ENCODE measurements at regions not wholly inside any gene's neighbourhood (a gene's known extent, or its start where the extent isn't known, plus 50 kb on each side); places are given as distances from the start of the nearest gene placed in this dataset.

GRCh38 chr14:66099931-66100330 is 386.2 kb upstream of the CCDC196 start:
- Histone ChIP-seq H3K4me3 (ENCODE audit: low read depth in 1 of 2, low read length in 1 of 2) (no peak overlapping the region), H3K27ac (no peak overlapping the region), H3K4me1 (ENCODE audit: control insufficient read depth in 1 of 2, insufficient read depth in 1 of 2, low read depth in 1 of 2, low read length in 1 of 2) (no peaks in the 10 kb centered on the region), H3K9me3 (no peaks in the 10 kb centered on the region), H3K36me3 (no peaks in the 10 kb centered on the region), H3K27me3 (no peaks in the 10 kb centered on the region)
- TF ChIP-seq, protein P1, sequence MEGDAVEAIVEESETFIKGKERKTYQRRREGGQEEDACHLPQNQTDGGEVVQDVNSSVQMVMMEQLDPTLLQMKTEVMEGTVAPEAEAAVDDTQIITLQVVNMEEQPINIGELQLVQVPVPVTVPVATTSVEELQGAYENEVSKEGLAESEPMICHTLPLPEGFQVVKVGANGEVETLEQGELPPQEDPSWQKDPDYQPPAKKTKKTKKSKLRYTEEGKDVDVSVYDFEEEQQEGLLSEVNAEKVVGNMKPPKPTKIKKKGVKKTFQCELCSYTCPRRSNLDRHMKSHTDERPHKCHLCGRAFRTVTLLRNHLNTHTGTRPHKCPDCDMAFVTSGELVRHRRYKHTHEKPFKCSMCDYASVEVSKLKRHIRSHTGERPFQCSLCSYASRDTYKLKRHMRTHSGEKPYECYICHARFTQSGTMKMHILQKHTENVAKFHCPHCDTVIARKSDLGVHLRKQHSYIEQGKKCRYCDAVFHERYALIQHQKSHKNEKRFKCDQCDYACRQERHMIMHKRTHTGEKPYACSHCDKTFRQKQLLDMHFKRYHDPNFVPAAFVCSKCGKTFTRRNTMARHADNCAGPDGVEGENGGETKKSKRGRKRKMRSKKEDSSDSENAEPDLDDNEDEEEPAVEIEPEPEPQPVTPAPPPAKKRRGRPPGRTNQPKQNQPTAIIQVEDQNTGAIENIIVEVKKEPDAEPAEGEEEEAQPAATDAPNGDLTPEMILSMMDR (IDR thresholded peaks at IDR 0.05) = no peak

DNA sequence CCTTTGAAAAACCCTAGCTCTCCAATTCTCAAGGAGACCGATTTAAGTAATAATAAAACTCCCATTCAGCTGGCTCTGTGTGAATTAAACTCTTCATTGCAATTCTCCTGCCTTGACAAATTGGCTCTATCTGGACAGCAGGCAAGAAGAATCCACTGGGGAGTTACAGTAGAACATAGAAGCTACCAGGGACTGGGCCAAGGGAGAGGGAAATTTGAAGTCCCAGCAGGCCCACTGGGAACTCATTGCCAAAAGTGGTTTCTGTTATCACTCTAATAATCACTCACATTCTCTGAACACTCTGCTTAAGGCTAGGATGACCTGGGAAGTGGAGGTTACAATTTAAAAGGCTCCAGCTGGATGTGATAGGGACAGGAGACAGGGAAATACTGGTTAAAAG is 384.5 kb upstream of the CCDC196 start:
- Histone ChIP-seq H3K36me3 (no peaks in the 10 kb centered on the region), H3K27ac (no peak overlapping the region)
- TF ChIP-seq, protein P1 (IDR thresholded peaks at IDR 0.05) = no peak

DNA sequence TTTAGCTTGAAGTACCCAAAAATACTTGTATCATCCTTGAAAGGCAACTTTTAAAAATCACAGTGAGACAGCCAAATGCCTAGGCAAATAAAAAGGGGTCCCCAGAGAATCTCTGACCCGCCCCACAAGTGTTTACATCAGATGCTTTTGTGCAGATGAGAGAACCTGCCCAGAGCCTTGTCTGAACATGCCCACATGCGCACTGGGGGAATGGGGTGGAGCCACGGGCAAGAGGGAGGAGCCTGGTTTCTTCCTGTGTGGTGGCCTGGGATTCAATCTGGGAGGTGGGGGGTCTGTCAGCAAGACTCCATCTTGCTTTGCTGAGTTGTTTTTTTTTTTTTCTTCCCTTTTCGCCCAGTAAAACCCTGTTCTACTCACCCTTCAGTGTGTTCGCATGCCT is 381.7 kb upstream of the CCDC196 start:
- no peaks in the 10 kb centered on the region for H3K27me3 ChIP-seq
- no peak overlapping the region for H3K27ac ChIP-seq
- TF ChIP-seq, protein P1 (IDR thresholded peaks at IDR 0.05) = no peak
- no peaks in the 10 kb centered on the region for H3K4me1 ChIP-seq (ENCODE audit: control insufficient read depth in 1 of 2, insufficient read depth in 1 of 2, low read depth in 1 of 2, low read length in 1 of 2)
- no peaks in the 10 kb centered on the region for H3K9me3 ChIP-seq
- no peaks in the 10 kb centered on the region for H3K36me3 ChIP-seq
- H3K4me3 ChIP-seq (ENCODE audit: low read depth in 1 of 2, low read length in 1 of 2) = no peak overlapping the region

More for the DNA sequence above, 384.5 kb upstream of the CCDC196 start:
- H3K9me3 ChIP-seq = no peaks in the 10 kb centered on the region
- H3K27me3 ChIP-seq = no peaks in the 10 kb centered on the region
- no peak overlapping the region for H3K4me3 ChIP-seq (ENCODE audit: low read depth in 1 of 2, low read length in 1 of 2)
- H3K4me1 ChIP-seq (ENCODE audit: control insufficient read depth in 1 of 2, insufficient read depth in 1 of 2, low read depth in 1 of 2, low read length in 1 of 2) = no peaks in the 10 kb centered on the region

DNA sequence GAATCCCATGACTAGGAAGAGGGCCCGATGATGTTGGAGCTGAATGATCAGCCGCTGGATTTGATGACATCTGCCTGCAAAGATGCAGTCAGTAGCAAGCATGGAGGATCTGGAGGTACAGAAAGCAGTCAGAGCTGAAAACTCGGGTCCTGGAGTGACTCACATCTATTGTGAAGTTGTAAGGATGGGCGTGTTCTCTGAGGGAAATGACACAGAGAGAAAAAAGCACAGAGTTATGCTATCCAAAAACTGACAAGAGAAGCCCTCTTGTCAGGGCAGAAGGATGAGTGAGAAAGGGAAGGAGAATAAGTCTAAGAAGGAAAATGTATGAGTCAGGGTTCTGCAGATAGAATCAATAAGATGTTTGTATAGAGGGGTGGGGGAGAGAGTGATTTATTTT is 380.4 kb upstream of the CCDC196 start:
- H3K36me3 ChIP-seq = no peaks in the 10 kb centered on the region
- H3K27ac ChIP-seq = no peak overlapping the region
- TF ChIP-seq, protein P1 (IDR thresholded peaks at IDR 0.05) = no peak
- no peak overlapping the region for H3K4me3 ChIP-seq (ENCODE audit: low read depth in 1 of 2, low read length in 1 of 2)
- no peaks in the 10 kb centered on the region for H3K27me3 ChIP-seq
- no peaks in the 10 kb centered on the region for H3K4me1 ChIP-seq (ENCODE audit: control insufficient read depth in 1 of 2, insufficient read depth in 1 of 2, low read depth in 1 of 2, low read length in 1 of 2)
- H3K9me3 ChIP-seq = no peaks in the 10 kb centered on the region

GRCh38 chr14:66109426-66109825 is 376.7 kb upstream of the CCDC196 start:
- H3K4me3 ChIP-seq (ENCODE audit: low read depth in 1 of 2, low read length in 1 of 2) = no peak overlapping the region
- H3K4me1 ChIP-seq (ENCODE audit: control insufficient read depth in 1 of 2, insufficient read depth in 1 of 2, low read depth in 1 of 2, low read length in 1 of 2) = no peaks in the 10 kb centered on the region
- H3K36me3 ChIP-seq = no peaks in the 10 kb centered on the region
- TF ChIP-seq, protein P1 (IDR thresholded peaks at IDR 0.05) = no peak
- H3K27me3 ChIP-seq = no peaks in the 10 kb centered on the region
- no peaks in the 10 kb centered on the region for H3K9me3 ChIP-seq
- H3K27ac ChIP-seq = no peak overlapping the region

GRCh38 chr14:66111891-66112290 is 374.3 kb upstream of the CCDC196 start:
- Histone ChIP-seq H3K27ac (no peak overlapping the region), H3K4me1 (ENCODE audit: control insufficient read depth in 1 of 2, insufficient read depth in 1 of 2, low read depth in 1 of 2, low read length in 1 of 2) (no peaks in the 10 kb centered on the region), H3K36me3 (no peaks in the 10 kb centered on the region), H3K27me3 (no peaks in the 10 kb centered on the region), H3K4me3 (ENCODE audit: low read depth in 1 of 2, low read length in 1 of 2) (no peak overlapping the region), H3K9me3 (no peaks in the 10 kb centered on the region)
- TF ChIP-seq, protein P1 (IDR thresholded peaks at IDR 0.05) = no peak

Data from neutrophil (primary cell).